GM12878 (cell line): ENCODE measurements at regions not wholly inside any gene's neighbourhood (a gene's known extent, or its start where the extent isn't known, plus 50 kb on each side); places are given as distances from the start of the nearest gene placed in this dataset.

Experiments used
- ATAC-seq: fragments of 200-7000 bp; cut with Tn5 transposase; 3 replicates; pipeline ENCODE4 v1.9.1; 2020; ENCODE audit warnings: mild to moderate bottlenecking, moderate library complexity
- BruUV-seq: library from RNA; stranded (reverse); fragments of 400-500 nt; replicated peaks from 2 replicates; lab custom pipeline; 2021; lab: Mats Ljungman, UMichigan
- CTCF ChIA-PET: fragments of 300-600 bp; sonication (Branson Sonifier 250); formaldehyde crosslinking; extraction: SDS; loops from one replicate; lab custom pipeline; 2021; ENCODE audit warnings: inconsistent platforms; lab: Yijun Ruan, JAX
- POLR2A ChIA-PET: fragments of 350-600 bp; formaldehyde crosslinking; extraction: SDS; loops from one replicate; lab custom pipeline; 2021; ENCODE audit warnings: inconsistent platforms; lab: Charles Lee
- RAD21 ChIA-PET: fragments of 300-600 bp; sonication (Branson Sonifier 250); formaldehyde crosslinking; loops from one replicate; lab custom pipeline; 2023; ENCODE audit warnings: antibody characterized with exemption; ENCODE audit not compliant: unreplicated experiment; lab: Charles Lee
- SMC1A ChIA-PET: fragments of 300-600 bp; sonication (Branson Sonifier 250); formaldehyde crosslinking; loops from one replicate; lab custom pipeline; 2023; ENCODE audit not compliant: unreplicated experiment, uncharacterized antibody; lab: Charles Lee
- DNase-seq: peaks from one replicate; pipeline ENCODE4 v3.0.0-alpha.2; 2011; ENCODE audit warnings: low read depth, low spot score
- FAIRE-seq: peaks from 3 replicates; lab custom pipeline; 2011; peaks lifted over from hg19 to GRCh38; lab: Jason Lieb, UNC
- H2AFZ ChIP-seq: 2 replicates; pipeline ENCODE4 v1.6.0; 2011; ENCODE audit warnings: low read depth, low read length, control low read depth; ENCODE audit not compliant: control insufficient read depth
- H3K27ac ChIP-seq: 2 replicates; pipeline ENCODE4 v1.5.1; 2011; ENCODE audit warnings: control low read depth; ENCODE audit not compliant: control insufficient read depth, insufficient read depth
- H3K27me3 ChIP-seq, 2 experiments: replicated peaks in 1 of 2; 2 replicates each; pipeline versions ENCODE4 v1.6.0 to v1.6.1; 2011; ENCODE audit warnings: low read length in 1 of 2; ENCODE audit not compliant: control insufficient read depth in 2 of 2, insufficient read depth in 2 of 2
- H3K36me3 ChIP-seq, 2 experiments: 2 replicates each; pipeline ENCODE4 v1.5.1; 2011; ENCODE audit warnings: low read length in 1 of 2; ENCODE audit not compliant: control insufficient read depth in 2 of 2, insufficient read depth in 2 of 2
- H3K4me1 ChIP-seq: 2 replicates; pipeline ENCODE4 v1.6.1; 2011; ENCODE audit warnings: mild to moderate bottlenecking, low read length, moderate library complexity, mixed read lengths; ENCODE audit not compliant: control insufficient read depth, insufficient read depth
- H3K4me2 ChIP-seq: 2 replicates; pipeline ENCODE4 v1.6.0; 2011; ENCODE audit warnings: control low read depth; ENCODE audit not compliant: control insufficient read depth, insufficient read depth
- H3K4me3 ChIP-seq: fragments of 200-600 bp; sonication (generic); 2 replicates; pipeline ENCODE4 v1.5.1; 2016
- H3K79me2 ChIP-seq: 2 replicates; pipeline ENCODE4 v1.6.0; 2011; ENCODE audit warnings: low read length; ENCODE audit not compliant: control insufficient read depth, insufficient read depth
- H3K9ac ChIP-seq: 2 replicates; pipeline ENCODE4 v1.8.0; 2011; ENCODE audit warnings: low read length, control low read depth, mixed read lengths; ENCODE audit not compliant: control insufficient read depth, insufficient read depth
- H3K9me3 ChIP-seq: replicated peaks from 3 replicates; pipeline ENCODE4 v1.5.1; 2011; ENCODE audit warnings: mild to moderate bottlenecking, low read length; ENCODE audit not compliant: control insufficient read depth, insufficient read depth
- H4K20me1 ChIP-seq: 2 replicates; pipeline ENCODE4 v1.6.0; 2011; ENCODE audit not compliant: control insufficient read depth, insufficient read depth
- CBX5 ChIP-seq: sonication (generic); IDR thresholded peaks from 2 replicates; pipeline ENCODE4 v1.6.1; 2016; ENCODE audit warnings: low read depth, moderate library complexity, mild to moderate bottlenecking, inconsistent platforms
- E2F4 ChIP-seq: IDR thresholded peaks from 2 replicates; pipeline ENCODE4 v1.6.1; 2012; ENCODE audit warnings: low read depth, low read length, improper control_type of control experiment
- FOS ChIP-seq: IDR thresholded peaks from 3 replicates; pipeline ENCODE4 v1.6.1; 2011; ENCODE audit warnings: borderline replicate concordance; ENCODE audit not compliant: insufficient read length; ENCODE audit errors: extremely low read depth
- MTA3 ChIP-seq: IDR thresholded peaks from 2 replicates; pipeline ENCODE4 v1.6.1; 2012; ENCODE audit warnings: low read length, inconsistent platforms, borderline replicate concordance
- NFXL1 ChIP-seq: fragments of 450-650 bp; IDR thresholded peaks from 2 replicates; pipeline ENCODE4 v1.6.1; 2017; ENCODE audit warnings: antibody characterized with exemption, mild to moderate bottlenecking, borderline replicate concordance
- NRF1 ChIP-seq: conservative IDR thresholded peaks from 2 replicates; pipeline ENCODE4 v1.6.1; 2011; ENCODE audit warnings: mild to moderate bottlenecking, low read depth, low read length, improper control_type of control experiment
- PAX8 ChIP-seq: fragments of 450-650 bp; IDR thresholded peaks from 2 replicates; pipeline ENCODE4 v1.6.1; 2017; ENCODE audit warnings: mild to moderate bottlenecking, moderate library complexity
- POLR2A ChIP-seq: IDR thresholded peaks from 2 replicates; pipeline ENCODE4 v1.6.1; 2011; ENCODE audit warnings: low read depth, mild to moderate bottlenecking, low read length
- POLR2AphosphoS2 ChIP-seq: IDR thresholded peaks from 2 replicates; pipeline ENCODE4 v1.6.1; 2011; ENCODE audit warnings: low read depth, mild to moderate bottlenecking, low read length, improper control_type of control experiment, moderate library complexity
- TAF1 ChIP-seq: IDR thresholded peaks from 2 replicates; pipeline ENCODE4 v1.6.1; 2011; ENCODE audit warnings: mild to moderate bottlenecking, low read depth, low read length, borderline replicate concordance
- ZSCAN29 ChIP-seq: fragments of 450-650 bp; IDR thresholded peaks from 2 replicates; pipeline ENCODE4 v1.6.1; 2017; ENCODE audit warnings: mild to moderate bottlenecking, moderate library complexity
- WGBS: methylation state at CpG from one replicate; pipeline ENCODE4 v1.1.6; 2016; ENCODE audit warnings: low lambda C conversion rate; ENCODE audit not compliant: insufficient replicate concordance, insufficient coverage; ENCODE audit errors: missing lambda C conversion rate; 5-methylcytosine and 5-hydroxymethylcytosine counted together
- in situ Hi-C: fragments of 300-500 bp; cut with MboI; formaldehyde crosslinking; loops from 9 replicates; pipeline ENCODE4 v1.14.3; 2018; ENCODE audit warnings: mixed read lengths
- intact Hi-C: fragments of 100-400 bp; cut with micrococcal nuclease; formaldehyde crosslinking; loops from one replicate; pipeline ENCODE4 v1.14.2; 2022; ENCODE audit not compliant: unreplicated experiment

GRCh38 chr3:30520699-30521098 lies 85.7 kb upstream of the TGFBR2 start:
- in situ Hi-C loops (no loop called here), intact Hi-C loops (no loop called here)
- Histone ChIP-seq H3K36me3 (no peaks in the 10 kb centered on the region), H4K20me1 (no peaks in the 10 kb centered on the region), H3K4me2 (no peak overlapping the region), H3K27ac (no peak overlapping the region), H3K4me3 (no peak overlapping the region), H3K9me3 (no peaks in the 10 kb centered on the region), H3K79me2 (no peaks in the 10 kb centered on the region), H3K9ac (no peak overlapping the region), H3K27me3 (no peaks in the 10 kb centered on the region; a peak in 1 of 4 replicates), H3K4me1 (no peaks in the 10 kb centered on the region), H2AFZ (no peak overlapping the region)
- ChIA-PET RAD21 (no interaction called here), CTCF (no interaction called here), SMC1A (interaction anchor here (1.0 to 1.1 kb wide), 2 partner anchors 18 to 20 kb away, joined by 3 read pairs; no protein-coding TSS in a partner anchor), POLR2A (no interaction called here)
- BruUV-seq: no TSS peak
- no peak for DNase-seq
- no peak for FAIRE-seq
- no peak for TF ChIP-seq CBX5
- no peak for TF ChIP-seq POLR2A
- TF ChIP-seq TAF1: no peak
- TF ChIP-seq ZSCAN29: no peak
- TF ChIP-seq MTA3: no peak
- TF ChIP-seq NRF1: no peak
- no peak for TF ChIP-seq PAX8
- TF ChIP-seq E2F4: no peak
- no peak for TF ChIP-seq FOS
- no peak for TF ChIP-seq POLR2AphosphoS2
- TF ChIP-seq NFXL1: no peak
- WGBS: 93% methylated on average over 2 of the region's 2 CpGs
- no peak for ATAC-seq
